ENCODE measurements at regions not wholly inside any gene's neighbourhood (a gene's known extent, or its start where the extent isn't known, plus 50 kb on each side); places are given as distances from the start of the nearest gene placed in this dataset.

GRCh38 chr1:34639701-34640100, 115.1 kb upstream of the GJB5 start:
- TF ChIP-seq FOXP2 (optimal IDR thresholded peaks at IDR 0.05; ENCODE audit: borderline replicate concordance, extremely low read depth, extremely low read length, insufficient read depth) (no peak), POLR2AphosphoS5 (IDR thresholded peaks at IDR 0.05; ENCODE audit: low read depth, low read length) (no peak), SIN3A (IDR thresholded peaks at IDR 0.05; ENCODE audit: borderline replicate concordance, insufficient read depth, low read length) (no peak), TAF1 (IDR thresholded peaks at IDR 0.05; ENCODE audit: borderline replicate concordance, insufficient read depth, low read length) (no peak)
- TF ChIP-seq, protein P1, sequence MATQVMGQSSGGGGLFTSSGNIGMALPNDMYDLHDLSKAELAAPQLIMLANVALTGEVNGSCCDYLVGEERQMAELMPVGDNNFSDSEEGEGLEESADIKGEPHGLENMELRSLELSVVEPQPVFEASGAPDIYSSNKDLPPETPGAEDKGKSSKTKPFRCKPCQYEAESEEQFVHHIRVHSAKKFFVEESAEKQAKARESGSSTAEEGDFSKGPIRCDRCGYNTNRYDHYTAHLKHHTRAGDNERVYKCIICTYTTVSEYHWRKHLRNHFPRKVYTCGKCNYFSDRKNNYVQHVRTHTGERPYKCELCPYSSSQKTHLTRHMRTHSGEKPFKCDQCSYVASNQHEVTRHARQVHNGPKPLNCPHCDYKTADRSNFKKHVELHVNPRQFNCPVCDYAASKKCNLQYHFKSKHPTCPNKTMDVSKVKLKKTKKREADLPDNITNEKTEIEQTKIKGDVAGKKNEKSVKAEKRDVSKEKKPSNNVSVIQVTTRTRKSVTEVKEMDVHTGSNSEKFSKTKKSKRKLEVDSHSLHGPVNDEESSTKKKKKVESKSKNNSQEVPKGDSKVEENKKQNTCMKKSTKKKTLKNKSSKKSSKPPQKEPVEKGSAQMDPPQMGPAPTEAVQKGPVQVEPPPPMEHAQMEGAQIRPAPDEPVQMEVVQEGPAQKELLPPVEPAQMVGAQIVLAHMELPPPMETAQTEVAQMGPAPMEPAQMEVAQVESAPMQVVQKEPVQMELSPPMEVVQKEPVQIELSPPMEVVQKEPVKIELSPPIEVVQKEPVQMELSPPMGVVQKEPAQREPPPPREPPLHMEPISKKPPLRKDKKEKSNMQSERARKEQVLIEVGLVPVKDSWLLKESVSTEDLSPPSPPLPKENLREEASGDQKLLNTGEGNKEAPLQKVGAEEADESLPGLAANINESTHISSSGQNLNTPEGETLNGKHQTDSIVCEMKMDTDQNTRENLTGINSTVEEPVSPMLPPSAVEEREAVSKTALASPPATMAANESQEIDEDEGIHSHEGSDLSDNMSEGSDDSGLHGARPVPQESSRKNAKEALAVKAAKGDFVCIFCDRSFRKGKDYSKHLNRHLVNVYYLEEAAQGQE (IDR thresholded peaks at IDR 0.05; ENCODE audit: insufficient read depth in 1 of 2, low read depth in 2 of 2, low read length in 2 of 2): no peak

DNA sequence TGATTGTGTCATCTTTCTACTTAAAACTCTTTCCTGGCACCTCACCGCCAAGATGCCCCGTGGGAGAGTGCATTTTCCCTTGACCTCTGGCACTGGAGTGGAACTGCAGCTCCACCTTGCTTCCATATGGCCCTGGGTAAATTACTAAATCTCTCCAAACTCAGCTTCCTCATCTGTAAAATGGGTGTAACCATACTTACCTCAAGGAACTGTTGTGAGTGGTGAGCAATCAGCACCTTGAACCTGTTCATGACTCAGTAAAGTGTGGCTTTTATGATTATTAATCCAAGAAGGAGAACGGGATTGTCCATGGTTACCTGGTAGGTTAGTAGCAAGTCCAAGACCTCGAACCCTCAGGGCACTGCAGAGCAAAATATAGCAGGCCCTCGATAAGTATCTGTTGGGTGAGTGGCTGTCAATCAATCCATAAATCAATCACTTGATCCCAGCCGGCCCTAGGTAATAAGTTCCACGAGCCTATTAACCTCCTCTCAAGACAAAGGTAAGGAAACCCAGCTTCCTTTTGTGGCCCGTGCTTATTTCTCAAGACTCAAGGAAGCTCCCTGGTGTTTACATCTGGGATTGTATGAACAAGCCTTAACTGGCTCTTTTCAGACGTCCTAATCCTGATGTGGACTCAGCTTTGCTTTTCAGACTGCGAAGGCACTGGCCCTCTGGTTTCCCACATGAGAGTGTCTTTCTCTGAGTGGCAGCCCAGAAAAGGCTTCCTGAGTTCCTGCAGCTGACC, 114.0 kb upstream of the GJB5 start:
- TF ChIP-seq SIN3A (IDR thresholded peaks at IDR 0.05; ENCODE audit: borderline replicate concordance, insufficient read depth, low read length) (no peak), FOXP2 (optimal IDR thresholded peaks at IDR 0.05; ENCODE audit: borderline replicate concordance, extremely low read depth, extremely low read length, insufficient read depth) (no peak), POLR2AphosphoS5 (IDR thresholded peaks at IDR 0.05; ENCODE audit: low read depth, low read length) (no peak), TAF1 (IDR thresholded peaks at IDR 0.05; ENCODE audit: borderline replicate concordance, insufficient read depth, low read length) (no peak)
- TF ChIP-seq, protein P1 (IDR thresholded peaks at IDR 0.05; ENCODE audit: insufficient read depth in 1 of 2, low read depth in 2 of 2, low read length in 2 of 2): no peak

GRCh38 chr1:34642679-34643078, 112.2 kb upstream of the GJB5 start:
- TF ChIP-seq SIN3A (IDR thresholded peaks at IDR 0.05; ENCODE audit: borderline replicate concordance, insufficient read depth, low read length) (no peak), FOXP2 (optimal IDR thresholded peaks at IDR 0.05; ENCODE audit: borderline replicate concordance, extremely low read depth, extremely low read length, insufficient read depth) (no peak), TAF1 (IDR thresholded peaks at IDR 0.05; ENCODE audit: borderline replicate concordance, insufficient read depth, low read length) (no peak), POLR2AphosphoS5 (IDR thresholded peaks at IDR 0.05; ENCODE audit: low read depth, low read length) (no peak)
- TF ChIP-seq, protein P1 (IDR thresholded peaks at IDR 0.05; ENCODE audit: insufficient read depth in 1 of 2, low read depth in 2 of 2, low read length in 2 of 2): no peak

- TF ChIP-seq SIN3A (IDR thresholded peaks at IDR 0.05; ENCODE audit: borderline replicate concordance, insufficient read depth, low read length) (no peak), TAF1 (IDR thresholded peaks at IDR 0.05; ENCODE audit: borderline replicate concordance, insufficient read depth, low read length) (no peak), POLR2AphosphoS5 (IDR thresholded peaks at IDR 0.05; ENCODE audit: low read depth, low read length) (no peak), FOXP2 (optimal IDR thresholded peaks at IDR 0.05; ENCODE audit: borderline replicate concordance, extremely low read depth, extremely low read length, insufficient read depth) (no peak)
- TF ChIP-seq, protein P1 (IDR thresholded peaks at IDR 0.05; ENCODE audit: insufficient read depth in 1 of 2, low read depth in 2 of 2, low read length in 2 of 2): no peak
Observed at GRCh38 chr1:34645109-34645688, 109.6 kb upstream of the GJB5 start.

Measured in PFSK-1 (cell line).